Left lung (tissue), 4 donors: ENCODE measurements at regions not wholly inside any gene's neighbourhood (a gene's known extent, or its start where the extent isn't known, plus 50 kb on each side); places are given as distances from the start of the nearest gene placed in this dataset.

Source experiments
- ATAC-seq: fragments of 200-7000 bp; cut with Tn5 transposase; one replicate; pipeline ENCODE4 v1.9.1; 2020; ENCODE audit warnings: moderate library complexity
- DNase-seq, 4 donors: peaks; one replicate each; pipeline ENCODE4 v3.0.0-alpha.2; 2013 to 2020
- H3K27ac ChIP-seq, 2 donors: fragments of 200-600 bp; sonication (generic) in 1 of 2; one replicate each; pipeline versions ENCODE4 v1.5.0 to v1.8.0; 2020 to 2021
- H3K27me3 ChIP-seq, 2 donors: fragments of 200-600 bp; sonication (generic) in 1 of 2; one replicate each; pipeline versions ENCODE4 v1.5.0 to v1.8.0; 2020 to 2021
- H3K36me3 ChIP-seq, 2 donors: fragments of 200-600 bp; sonication (generic) in 1 of 2; one replicate each; pipeline versions ENCODE4 v1.5.0 to v1.8.0; 2020 to 2021
- H3K4me1 ChIP-seq, 2 donors: fragments of 200-600 bp; one replicate each; pipeline ENCODE4 v1.8.0; 2021
- H3K4me3 ChIP-seq, 2 donors: fragments of 200-600 bp; sonication (generic) in 1 of 2; one replicate each; pipeline versions ENCODE4 v1.5.0 to v1.8.0; 2020 to 2021; ENCODE audit warnings: mild to moderate bottlenecking in 1 of 2
- H3K9me3 ChIP-seq, 2 donors: fragments of 200-600 bp; sonication (generic) in 1 of 2; one replicate each; pipeline versions ENCODE4 v1.5.0 to v1.8.0; 2020 to 2021
- CTCF ChIP-seq, 2 donors: fragments of 200-600 bp; sonication (generic) in 1 of 2; IDR thresholded peaks; one replicate each; pipeline versions ENCODE4 v1.5.0 to v1.8.0; 2021; ENCODE audit warnings: antibody characterized with exemption in 2 of 2
- intact Hi-C, 2 donors: fragments of 100-400 bp; cut with DNase I; formaldehyde crosslinking; loops; one replicate each; pipeline versions ENCODE4 v1.11.2 to v1.14.2; 2022
- donor health status: DM: no; HTN: yes; CAD: no.
- donor health status: DM: no; HTN: no; CAD: no.

- Histone ChIP-seq H3K27me3 (peaks cover 0 to 73% of the 10 kb centered on the region in 2 donors), H3K27ac (no peak overlapping the region), H3K4me3 (no peak overlapping the region), H3K4me1 (no peaks in the 10 kb centered on the region), H3K36me3 (no peaks in the 10 kb centered on the region), H3K9me3 (no peaks in the 10 kb centered on the region)
- DNase-seq = no peak
- intact Hi-C loops = loop anchor here in 1 of 2 donors (10.0 kb wide), 1 partner anchor 325 kb away; no protein-coding TSS in a partner anchor
- ATAC-seq = no peak
- no peak for TF ChIP-seq CTCF (IDR thresholded peaks at IDR 0.05)
Observed at GRCh38 chr20:39109933-39110818, 148.0 kb downstream of the DHX35 start.

GRCh38 chr20:39108746-39109145 is 146.6 kb downstream of the DHX35 start:
- ATAC-seq (no peak), DNase-seq (no peak)
- Histone ChIP-seq H3K27me3 (peaks cover 0 to 65% of the 10 kb centered on the region in 2 donors), H3K36me3 (no peaks in the 10 kb centered on the region), H3K9me3 (peaks cover 0 to 2% of the 10 kb centered on the region in 2 donors), H3K27ac (no peak overlapping the region), H3K4me3 (no peak overlapping the region), H3K4me1 (no peaks in the 10 kb centered on the region)
- TF ChIP-seq CTCF (IDR thresholded peaks at IDR 0.05) = no peak
- intact Hi-C loops = no loop called here

GRCh38 chr20:39107741-39108140 is 145.6 kb downstream of the DHX35 start:
- no peak for TF ChIP-seq CTCF (IDR thresholded peaks at IDR 0.05)
- no peak for ATAC-seq
- H3K27me3 ChIP-seq = peaks cover 0 to 55% of the 10 kb centered on the region in 2 donors
- H3K4me1 ChIP-seq = no peaks in the 10 kb centered on the region
- H3K36me3 ChIP-seq = no peaks in the 10 kb centered on the region
- peaks cover 0 to 2% of the 10 kb centered on the region in 2 donors for H3K9me3 ChIP-seq
- no peak overlapping the region for H3K4me3 ChIP-seq
- no peak overlapping the region for H3K27ac ChIP-seq
- intact Hi-C loops = no loop called here
- no peak for DNase-seq

GRCh38 chr20:39106791-39107190 is 144.6 kb downstream of the DHX35 start:
- no peak for ATAC-seq
- Histone ChIP-seq H3K4me3 (no peak overlapping the region), H3K36me3 (no peaks in the 10 kb centered on the region), H3K27ac (no peak overlapping the region), H3K4me1 (no peaks in the 10 kb centered on the region), H3K9me3 (peaks cover 0 to 2% of the 10 kb centered on the region in 2 donors), H3K27me3 (peaks cover 0 to 45% of the 10 kb centered on the region in 2 donors)
- intact Hi-C loops = no loop called here
- no peak for TF ChIP-seq CTCF (IDR thresholded peaks at IDR 0.05)
- no peak for DNase-seq

GRCh38 chr20:39105551-39105950 is 143.4 kb downstream of the DHX35 start:
- Histone ChIP-seq H3K36me3 (no peaks in the 10 kb centered on the region), H3K27ac (no peak overlapping the region), H3K9me3 (peaks cover 0 to 2% of the 10 kb centered on the region in 2 donors), H3K27me3 (peaks cover 0 to 35% of the 10 kb centered on the region in 2 donors), H3K4me3 (no peak overlapping the region), H3K4me1 (no peaks in the 10 kb centered on the region)
- DNase-seq (no peak), ATAC-seq (no peak)
- no peak for TF ChIP-seq CTCF (IDR thresholded peaks at IDR 0.05)
- intact Hi-C loops = no loop called here
